GM19455 (cell line): ENCODE measurements at regions not wholly inside any gene's neighbourhood (a gene's known extent, or its start where the extent isn't known, plus 50 kb on each side); places are given as distances from the start of the nearest gene placed in this dataset.

Source experiments
- ATAC-seq: cut with Tn5 transposase; IDR thresholded peaks from one replicate; pipeline ENCODE4 v1.9.1; 2021; ENCODE audit not compliant: unreplicated experiment

- no peak for ATAC-seq
Measured at GRCh38 chr5:2008851-2009629, 126.3 kb upstream of the IRX4 start.

DNA sequence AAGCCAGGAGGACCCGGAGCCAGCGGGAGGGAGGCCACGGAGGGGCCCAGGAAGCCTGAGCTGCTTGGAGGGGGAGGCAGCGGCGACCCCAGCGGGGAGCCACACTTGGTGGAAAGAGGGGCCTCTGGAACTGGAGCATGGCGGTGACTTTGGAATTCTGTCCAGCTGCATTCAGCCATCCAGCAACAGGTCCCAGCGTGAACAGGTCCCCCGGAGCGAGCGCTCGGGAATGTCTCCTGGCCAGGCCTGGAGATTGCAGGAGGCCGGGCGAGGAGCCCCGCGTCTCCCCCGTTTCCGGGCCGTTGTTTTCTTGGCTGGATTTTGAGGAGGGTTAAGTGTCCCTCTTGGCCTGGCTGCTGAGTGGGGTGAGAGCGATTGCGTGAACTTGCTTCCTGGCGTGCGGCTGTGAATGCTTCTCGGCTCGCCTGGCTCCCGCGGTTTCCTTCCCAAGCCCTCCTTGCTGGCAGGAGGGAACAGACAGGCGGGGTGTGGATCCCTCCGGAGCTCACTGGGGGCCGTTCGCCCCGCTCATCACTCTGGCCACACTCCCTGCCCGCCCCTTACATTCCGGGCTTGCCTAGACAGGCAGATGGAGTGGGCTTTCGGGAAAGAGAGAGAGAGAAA, 125.3 kb upstream of the IRX4 start:
- ATAC-seq: no peak

DNA sequence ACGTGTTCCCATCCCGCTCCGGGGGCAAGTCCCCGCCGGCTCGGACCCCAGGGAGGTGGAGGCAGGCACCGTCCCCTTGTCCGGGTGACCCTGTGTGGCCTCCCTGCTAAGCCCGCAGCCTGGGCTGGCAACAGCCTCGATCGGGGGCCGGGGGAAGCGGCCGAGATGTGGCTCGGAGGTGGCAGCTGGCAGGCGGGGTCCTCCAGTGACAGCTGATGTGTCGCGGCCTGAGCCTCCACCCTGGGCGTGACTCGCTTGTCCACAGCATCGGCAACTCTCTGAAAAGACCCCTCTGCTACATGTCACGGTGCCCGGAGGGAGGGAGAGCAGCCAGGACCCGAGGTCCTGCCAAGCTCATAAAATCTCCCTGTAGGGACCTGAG, 124.8 kb upstream of the IRX4 start:
- ATAC-seq: no peak

DNA sequence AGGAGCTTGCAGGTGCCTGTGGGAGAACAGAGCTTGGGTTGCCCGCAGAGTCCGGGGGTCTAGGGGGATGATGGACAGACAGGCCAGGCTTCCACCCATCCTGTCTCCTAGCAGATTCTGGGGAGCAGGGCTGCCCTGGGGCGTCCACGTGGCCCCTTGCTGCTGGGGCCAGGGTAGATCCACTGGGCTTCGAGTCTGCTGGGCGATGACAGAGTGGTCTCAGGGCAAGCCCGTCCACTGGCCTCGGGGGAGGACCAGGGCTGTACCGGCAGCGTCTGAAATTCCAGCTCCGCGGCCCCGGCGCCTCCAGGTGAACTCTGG, 124.2 kb upstream of the IRX4 start:
- no peak for ATAC-seq

DNA sequence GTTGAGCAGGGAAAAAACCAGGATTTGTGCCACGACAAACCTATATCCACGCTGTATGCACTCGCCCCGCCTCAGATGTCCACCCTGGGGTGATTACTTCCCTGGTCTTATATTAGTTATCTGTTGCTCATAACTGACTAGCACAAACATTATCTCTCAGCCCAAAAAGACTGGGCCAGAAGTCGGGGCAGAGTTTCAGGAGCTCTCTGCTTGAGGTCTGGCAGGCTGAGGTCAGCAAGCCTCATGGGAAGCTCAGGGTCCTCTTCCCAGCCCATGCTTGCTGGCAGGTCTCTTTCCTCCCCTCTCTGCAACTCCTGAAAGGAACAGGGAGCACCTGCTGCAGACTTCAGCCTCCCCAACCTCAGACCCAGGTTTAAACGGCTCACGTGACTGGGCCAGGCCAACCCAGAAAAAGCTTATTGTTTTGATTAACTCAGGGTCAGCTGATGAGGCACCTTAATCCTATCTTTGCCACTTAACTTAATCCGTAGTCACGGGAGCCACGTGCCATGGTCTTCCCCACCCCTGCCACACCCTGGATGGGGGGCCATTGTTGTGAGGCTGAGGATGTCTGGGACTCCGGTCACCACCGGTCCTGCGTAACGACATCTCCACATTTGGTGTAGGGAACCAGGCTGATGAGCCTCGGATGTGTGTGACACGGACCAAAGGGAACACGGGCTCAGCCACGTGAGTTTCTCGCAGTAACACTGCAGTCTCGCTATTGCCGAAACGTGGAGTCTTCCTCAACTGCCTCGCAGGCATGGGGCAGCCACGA, 123.7 kb upstream of the IRX4 start:
- no peak for ATAC-seq

DNA sequence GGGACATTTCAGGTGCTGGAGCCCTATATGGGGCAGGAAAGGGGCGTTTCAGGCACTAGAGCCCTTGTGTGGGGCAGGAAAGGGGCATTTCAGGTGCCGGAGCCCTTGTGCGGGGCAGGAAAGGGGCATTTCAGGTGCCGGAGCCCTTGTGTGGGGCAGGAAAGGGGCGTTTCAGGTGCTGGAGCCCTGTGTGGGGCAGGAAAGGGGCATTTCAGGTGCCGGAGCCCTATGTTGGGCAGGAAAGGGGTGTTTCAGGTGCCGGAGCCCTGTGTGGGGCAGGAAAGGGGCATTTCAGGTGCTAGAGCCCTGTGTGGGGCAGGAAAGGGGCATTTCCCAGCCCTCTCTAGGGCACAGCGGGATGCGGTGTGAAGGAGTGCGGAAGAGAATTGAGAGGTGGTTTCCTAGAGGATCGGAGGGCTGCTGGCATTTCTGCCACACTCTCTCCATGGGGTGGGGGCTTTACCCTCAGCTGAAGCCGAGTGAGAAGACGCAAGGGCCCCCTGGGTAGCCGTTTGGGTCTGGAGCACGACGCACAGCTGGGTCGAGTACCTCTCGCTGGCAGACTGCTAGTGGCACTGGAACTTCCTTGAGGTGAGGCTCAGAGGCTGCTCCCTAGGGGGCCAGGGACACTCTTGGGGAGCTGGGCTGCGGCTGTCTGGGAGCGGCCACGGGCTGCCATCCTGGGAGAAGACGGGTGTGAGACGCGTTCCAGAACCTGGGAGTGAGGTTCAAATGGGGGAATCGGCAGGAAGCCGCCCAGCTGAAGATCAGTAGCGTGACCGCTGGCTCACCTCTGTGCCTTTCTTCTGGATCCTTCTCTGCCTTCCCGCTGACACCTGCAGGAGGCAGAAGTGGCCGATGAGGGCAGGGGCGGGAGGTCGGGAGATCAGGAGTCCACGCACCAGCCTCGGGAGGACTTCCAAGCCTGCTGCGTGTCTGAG, 122.6 kb upstream of the IRX4 start:
- ATAC-seq: no peak

GRCh38 chr5:2003690-2004365, 121.1 kb upstream of the IRX4 start:
- ATAC-seq: no peak

- ATAC-seq: no peak
Measured at GRCh38 chr5:2003206-2003605, 120.5 kb upstream of the IRX4 start.

DNA sequence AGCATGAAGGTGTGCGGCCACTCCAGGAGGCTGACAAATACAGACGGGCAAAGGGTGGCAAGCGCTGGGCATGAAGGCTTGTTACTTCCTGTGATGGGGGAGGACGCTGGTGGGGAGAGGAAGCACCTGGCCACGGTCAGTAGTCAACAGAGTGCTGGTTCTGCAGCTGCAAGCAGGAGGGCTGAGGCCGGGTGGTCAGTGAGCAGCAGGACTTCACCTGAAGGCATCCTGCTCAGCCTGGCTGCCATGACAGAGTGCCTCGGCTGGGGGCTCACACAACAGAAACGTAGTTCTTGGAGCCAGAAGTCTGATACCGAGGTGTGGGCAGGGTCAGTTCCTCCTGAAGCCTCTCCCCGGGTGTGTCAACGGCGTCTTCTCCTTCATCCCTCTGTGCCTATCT, 118.6 kb upstream of the IRX4 start:
- no peak for ATAC-seq

GRCh38 chr5:2000591-2000990, 117.9 kb upstream of the IRX4 start:
- no peak for ATAC-seq

DNA sequence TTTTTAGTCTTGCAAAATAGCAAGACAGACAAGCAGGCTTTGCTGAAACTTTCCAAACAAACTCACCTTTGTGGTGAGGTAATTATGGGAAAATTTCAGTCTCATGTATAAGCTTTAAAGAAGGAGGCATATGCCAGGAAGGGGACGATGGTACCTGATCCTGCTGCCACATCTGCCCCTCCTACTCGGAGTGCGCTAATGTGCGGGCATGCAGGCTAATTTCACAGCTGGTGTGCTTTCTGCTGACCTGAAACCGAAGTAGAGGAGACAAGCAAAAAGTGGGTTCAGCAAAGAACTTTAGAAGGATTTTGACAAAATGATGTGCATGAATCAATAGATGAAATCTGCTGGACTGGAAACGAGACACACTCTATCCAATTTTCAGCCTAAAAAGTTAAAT, 117.1 kb upstream of the IRX4 start:
- no peak for ATAC-seq

DNA sequence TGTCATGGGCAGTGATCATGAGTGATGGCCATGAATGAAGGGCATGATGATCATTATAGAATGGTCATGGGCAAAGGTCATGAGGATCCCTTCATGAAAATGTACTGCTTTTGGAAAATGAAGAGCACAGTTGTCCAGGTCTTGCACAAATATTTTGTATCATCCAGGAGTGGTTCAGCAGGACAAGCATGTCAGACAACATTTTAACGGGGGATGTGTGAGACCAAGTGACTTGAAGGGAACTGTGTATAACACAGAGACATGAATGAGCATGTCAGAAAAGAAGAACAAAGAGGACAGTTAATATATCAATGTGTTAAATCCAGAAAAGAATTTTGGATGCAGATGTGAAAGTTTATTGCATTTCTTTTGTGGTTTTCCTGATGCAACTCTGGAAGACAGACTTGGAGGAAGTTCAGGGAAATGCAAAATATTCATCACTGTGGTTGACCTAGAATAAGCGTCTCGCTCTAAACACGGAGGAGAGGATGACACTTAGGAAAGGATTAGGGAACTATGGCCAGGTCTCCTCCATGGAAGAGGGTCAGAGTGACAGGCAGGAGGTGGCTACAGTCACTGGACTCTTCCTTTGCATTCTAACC, 116.1 kb upstream of the IRX4 start:
- no peak for ATAC-seq

DNA sequence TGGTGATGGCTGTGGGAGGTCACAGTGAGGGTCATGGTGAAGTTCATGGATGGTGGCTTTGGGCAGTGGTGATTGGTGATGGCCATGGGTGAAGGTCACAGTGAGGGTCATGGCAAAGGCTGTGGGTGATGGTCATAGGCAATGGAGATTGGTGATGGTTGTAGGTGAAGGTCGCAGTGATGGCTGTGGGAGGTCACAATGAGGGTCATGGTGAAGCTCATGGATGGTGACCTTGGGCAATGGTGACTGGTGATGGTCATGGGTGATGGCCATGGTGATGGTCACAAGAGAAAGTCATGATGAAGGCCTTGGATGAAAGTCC, 115.6 kb upstream of the IRX4 start:
- ATAC-seq: no peak

- no peak for ATAC-seq
Measured at GRCh38 chr5:1997640-1998347, 115.1 kb upstream of the IRX4 start.

GRCh38 chr5:1995491-1995890, 112.8 kb upstream of the IRX4 start:
- ATAC-seq: no peak

GRCh38 chr5:1987471-1987870, 104.7 kb upstream of the IRX4 start:
- no peak for ATAC-seq

DNA sequence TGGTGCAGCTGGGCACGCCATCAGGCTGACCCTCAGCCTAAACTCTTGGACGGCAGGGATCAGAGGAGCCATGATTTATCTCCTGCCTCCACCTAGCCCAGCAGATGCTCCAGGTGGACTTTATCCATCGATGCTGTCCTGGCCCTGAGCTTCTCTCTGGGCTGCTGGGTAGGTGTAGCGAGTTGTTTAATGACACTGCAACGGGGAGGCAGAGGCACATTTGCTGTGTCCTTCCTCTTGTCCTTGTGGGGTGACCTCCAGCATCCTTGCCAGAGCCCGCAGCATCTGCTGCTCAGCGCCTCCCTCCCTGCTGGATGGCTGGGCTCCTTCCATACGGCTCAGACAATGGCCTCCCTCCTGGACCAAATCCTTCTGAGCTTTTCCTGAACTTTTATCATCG, 103.1 kb upstream of the IRX4 start:
- ATAC-seq: no peak

DNA sequence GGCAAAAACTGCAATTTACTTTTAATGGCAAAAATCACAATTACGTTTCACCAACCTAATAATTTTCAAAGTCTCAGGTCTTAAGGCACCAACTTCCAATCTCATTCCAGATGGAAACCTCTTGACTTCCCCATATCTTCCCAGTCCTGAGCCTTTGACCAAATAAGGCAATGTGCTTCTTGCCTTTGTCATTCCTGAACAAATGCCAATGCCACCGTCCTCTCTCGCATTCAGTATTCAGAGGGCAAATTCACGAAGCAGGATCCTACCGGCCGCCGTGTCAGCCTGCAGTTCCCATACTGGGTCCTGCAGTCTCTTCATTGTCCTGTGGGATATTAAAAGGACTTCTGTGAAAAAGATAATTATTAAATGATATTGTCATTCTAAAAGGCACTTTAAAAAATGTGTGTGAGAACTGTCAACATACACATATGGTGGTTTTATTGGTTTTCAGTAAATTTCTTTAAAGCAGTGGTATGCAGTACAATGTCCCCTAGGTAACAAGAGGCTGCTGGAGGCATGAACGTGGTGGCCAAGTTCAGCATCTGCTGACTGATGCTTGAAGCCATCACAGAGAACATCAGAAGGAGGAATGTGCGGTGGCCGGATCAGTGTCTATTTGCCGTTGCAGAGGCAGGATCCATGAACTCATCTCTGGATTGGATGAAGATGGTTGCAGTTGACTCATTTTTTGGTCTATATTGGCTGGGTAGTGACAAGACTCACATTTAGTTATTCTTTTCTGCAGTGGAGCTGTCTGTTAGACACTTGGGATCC, 101.4 kb upstream of the IRX4 start:
- ATAC-seq: no peak

DNA sequence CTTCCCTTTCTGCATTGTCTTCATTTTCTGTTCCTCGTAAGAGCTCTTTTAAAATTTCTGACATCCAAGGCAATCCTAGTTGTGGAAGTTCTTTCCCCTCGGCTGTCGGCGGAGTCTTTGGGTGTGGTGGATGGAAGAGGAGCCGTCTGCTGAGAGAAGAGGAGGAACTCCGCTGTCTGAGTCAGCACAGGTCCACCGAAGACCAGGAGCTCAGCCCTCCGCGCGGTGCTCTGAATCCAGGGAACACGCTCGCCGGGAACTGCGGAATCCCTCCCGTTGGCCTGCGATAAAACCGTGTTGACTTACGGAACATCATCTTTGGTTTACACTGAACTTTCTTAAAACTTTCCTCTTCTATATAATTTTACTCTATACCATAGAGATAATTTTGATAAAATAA, 100.7 kb upstream of the IRX4 start:
- no peak for ATAC-seq
